ENCODE measurements at regions not wholly inside any gene's neighbourhood (a gene's known extent, or its start where the extent isn't known, plus 50 kb on each side); places are given as distances from the start of the nearest gene placed in this dataset.

GRCh38 chr10:130648807-130649206 is 512.6 kb downstream of the GLRX3 start:
- no peaks in the 10 kb centered on the region for H4K20me1 ChIP-seq (replicated peaks; ENCODE audit: insufficient read depth)
- H3K4me3 ChIP-seq, result no peak overlapping the region
- Mint-ChIP-seq H3K27ac (no peak overlapping the region), H3K27me3 (ENCODE audit: insufficient read depth, low read depth, poor library complexity) (peaks cover 5% of the 10 kb centered on the region), H3K4me1 (no peaks in the 10 kb centered on the region), H3K4me3 (no peak overlapping the region), H3K9me3 (peaks cover 74% of the 10 kb centered on the region), H3K36me3 (ENCODE audit: low read depth) (peaks cover 25% of the 10 kb centered on the region)
- H3K27ac ChIP-seq (ENCODE audit: low read depth), result no peak overlapping the region
- H3K9me2 ChIP-seq (ENCODE audit: insufficient read depth), result no peaks in the 10 kb centered on the region
- no peak overlapping the region for H3K4me2 ChIP-seq
- H3F3A ChIP-seq (replicated peaks; ENCODE audit: low read depth), result no peaks in the 10 kb centered on the region
- H3K36me3 ChIP-seq (ENCODE audit: insufficient read depth), result 0 out of 2 replicates have a peak, but pooled peaks cover 4% of the 10 kb centered on the region
- DNase-seq (ENCODE audit: low spot score), result no peak
- no peaks in the 10 kb centered on the region for H3K4me1 ChIP-seq (ENCODE audit: insufficient read depth)
- H2AFZ ChIP-seq, result no peak overlapping the region
- H3K79me2 ChIP-seq (replicated peaks; ENCODE audit: insufficient read depth), result no peaks in the 10 kb centered on the region
- TF ChIP-seq STAT1 (IDR thresholded peaks at IDR 0.05; ENCODE audit: unreplicated experiment), result no peak
- TF ChIP-seq CREB1 (CRISPR knock-in tag; IDR thresholded peaks at IDR 0.05; ENCODE audit: low read depth), result no peak
- TF ChIP-seq ZNF114 (CRISPR knock-in tag; IDR thresholded peaks at IDR 0.05), result no peak
- TF ChIP-seq EZH2 (IDR thresholded peaks at IDR 0.05; ENCODE audit: low read depth, unreplicated experiment), result no peak
- no peak for TF ChIP-seq ETS1 (IDR thresholded peaks at IDR 0.05)
- no peak for TF ChIP-seq NANOG (IDR thresholded peaks at IDR 0.05; ENCODE audit: borderline replicate concordance)
- TF ChIP-seq REST (IDR thresholded peaks at IDR 0.05; ENCODE audit: unreplicated experiment), result no peak
- TF ChIP-seq JUNB (IDR thresholded peaks at IDR 0.05; ENCODE audit: unreplicated experiment), result no peak
- no peak for TF ChIP-seq POLR2AphosphoS5 (IDR thresholded peaks at IDR 0.05; ENCODE audit: low read depth)
- no peak for TF ChIP-seq EZH2phosphoT487 (IDR thresholded peaks at IDR 0.05; ENCODE audit: unreplicated experiment)
- no peak for TF ChIP-seq CTCF (conservative IDR thresholded peaks at IDR 0.05; ENCODE audit: low read depth in 2 of 2)
- no peak for TF ChIP-seq ZNF462 (CRISPR knock-in tag; IDR thresholded peaks at IDR 0.05)
- TF ChIP-seq ZNF331 (CRISPR knock-in tag; IDR thresholded peaks at IDR 0.05; ENCODE audit: low read depth), result no peak
- no peaks in the 10 kb centered on the region for H3K27me3 ChIP-seq (ENCODE audit: insufficient read depth)
- ATAC-seq, result no peak

All from GM23338 (cell line).